Mesendoderm (in vitro differentiated cells): ENCODE measurements at regions not wholly inside any gene's neighbourhood (a gene's known extent, or its start where the extent isn't known, plus 50 kb on each side); places are given as distances from the start of the nearest gene placed in this dataset.

Experiments
- DNase-seq: peaks from one replicate; pipeline ENCODE4 v3.0.0; 2013
- H2AK5ac ChIP-seq: 2 replicates; pipeline ENCODE4 v1.6.1; 2013; ENCODE audit warnings: low read length, inconsistent platforms
- H2BK120ac ChIP-seq: 2 replicates; pipeline ENCODE4 v1.6.1; 2013; ENCODE audit warnings: low read depth, mild to moderate bottlenecking, low read length, moderate library complexity, mixed read lengths
- H2BK15ac ChIP-seq: replicated peaks from 2 replicates; pipeline ENCODE4 v1.6.1; 2013; ENCODE audit warnings: low read depth, mild to moderate bottlenecking, moderate library complexity
- H2BK5ac ChIP-seq: 2 replicates; pipeline ENCODE4 v1.6.1; 2013; ENCODE audit warnings: low read length, inconsistent platforms
- H3K18ac ChIP-seq: 2 replicates; pipeline ENCODE4 v1.6.1; 2013; ENCODE audit warnings: mild to moderate bottlenecking, low read length, mixed read lengths
- H3K23ac ChIP-seq: one replicate; pipeline ENCODE4 v1.6.1; 2013; ENCODE audit warnings: low read length
- H3K27ac ChIP-seq: 2 replicates; pipeline ENCODE4 v1.5.1; 2013; ENCODE audit warnings: low read depth, mild to moderate bottlenecking, inconsistent platforms, low read length, moderate library complexity
- H3K27me3 ChIP-seq: 2 replicates; pipeline ENCODE4 v1.6.1; 2013; ENCODE audit warnings: low read length, control low read depth, mild to moderate bottlenecking, inconsistent platforms; ENCODE audit not compliant: insufficient read depth, poor library complexity
- H3K36me3 ChIP-seq: 2 replicates; pipeline ENCODE4 v1.6.1; 2013; ENCODE audit warnings: low read length, inconsistent platforms; ENCODE audit not compliant: control insufficient read depth, insufficient read depth
- H3K4ac ChIP-seq: one replicate; pipeline ENCODE4 v1.6.1; 2013; ENCODE audit warnings: low read depth, mild to moderate bottlenecking, low read length, moderate library complexity
- H3K4me1 ChIP-seq: 2 replicates; pipeline ENCODE4 v1.6.1; 2013; ENCODE audit warnings: low read depth, low read length, inconsistent platforms; ENCODE audit not compliant: control insufficient read depth
- H3K4me2 ChIP-seq: 2 replicates; pipeline ENCODE4 v1.6.1; 2013; ENCODE audit warnings: low read length
- H3K4me3 ChIP-seq: 2 replicates; pipeline ENCODE4 v1.5.1; 2013; ENCODE audit warnings: mild to moderate bottlenecking, low read length
- H3K56ac ChIP-seq: one replicate; pipeline ENCODE4 v1.6.1; 2013; ENCODE audit warnings: low read length
- H3K79me1 ChIP-seq: 2 replicates; pipeline ENCODE4 v1.6.1; 2013; ENCODE audit warnings: low read length, inconsistent platforms
- H3K79me2 ChIP-seq: 2 replicates; pipeline ENCODE4 v1.6.1; 2013; ENCODE audit warnings: mild to moderate bottlenecking, low read length; ENCODE audit not compliant: control insufficient read depth, insufficient read depth
- H3K9ac ChIP-seq: 2 replicates; pipeline ENCODE4 v1.6.1; 2013; ENCODE audit warnings: low read length, inconsistent platforms
- H4K5ac ChIP-seq: one replicate; pipeline ENCODE4 v1.6.1; 2013; ENCODE audit warnings: low read length
- H4K8ac ChIP-seq: one replicate; pipeline ENCODE4 v1.6.1; 2013; ENCODE audit warnings: low read depth, mild to moderate bottlenecking, control low read depth, low read length, moderate library complexity
- WGBS: extraction: QIAGEN DNeasy Blood & Tissue Kit; methylation state at CpG from one replicate; pipeline ENCODE4 v1.1.7; 2013; ENCODE audit warnings: low lambda C conversion rate, missing lambda C conversion rate; ENCODE audit not compliant: insufficient coverage; ENCODE audit errors: extremely low coverage; 5-methylcytosine and 5-hydroxymethylcytosine counted together

- H3K27ac ChIP-seq: no peak overlapping the region
- no CpG with 5 or more reads among the region's 1 CpG for WGBS
Observed at GRCh38 chr4:110876866-110877265, 254.0 kb upstream of the PITX2 start.

GRCh38 chr4:110877778-110878370 is 255.0 kb upstream of the PITX2 start:
- no peak overlapping the region for H3K23ac ChIP-seq
- no peak overlapping the region for H3K4me3 ChIP-seq
- H3K79me2 ChIP-seq: no peaks in the 10 kb centered on the region
- H3K27ac ChIP-seq: no peak overlapping the region
- no peaks in the 10 kb centered on the region for H3K36me3 ChIP-seq
- DNase-seq: no peak
- H2BK5ac ChIP-seq: no peak overlapping the region
- no peak overlapping the region for H3K18ac ChIP-seq
- whole genome bisulfite sequencing: no CpG with 5 or more reads among the region's 2 CpGs
- H3K56ac ChIP-seq: no peak overlapping the region
- H2BK15ac ChIP-seq: no peak overlapping the region
- no peak overlapping the region for H2AK5ac ChIP-seq
- no peaks in the 10 kb centered on the region for H3K79me1 ChIP-seq
- H3K27me3 ChIP-seq: no peaks in the 10 kb centered on the region
- no peak overlapping the region for H3K9ac ChIP-seq
- H3K4me2 ChIP-seq: no peak overlapping the region
- H3K4ac ChIP-seq: no peak overlapping the region
- no peak overlapping the region for H2BK120ac ChIP-seq
- no peak overlapping the region for H4K5ac ChIP-seq
- no peak overlapping the region for H4K8ac ChIP-seq
- no peaks in the 10 kb centered on the region for H3K4me1 ChIP-seq

More at GRCh38 chr4:110876866-110877265, 254.0 kb upstream of the PITX2 start:
- Histone ChIP-seq H3K4me2 (no peak overlapping the region), H3K9ac (no peak overlapping the region), H3K56ac (no peak overlapping the region), H4K5ac (no peak overlapping the region), H2BK5ac (no peak overlapping the region), H3K18ac (peak overlapping the region; percentile 28), H3K79me1 (no peaks in the 10 kb centered on the region), H3K27me3 (no peaks in the 10 kb centered on the region), H4K8ac (no peak overlapping the region), H3K4me3 (no peak overlapping the region), H3K4ac (no peak overlapping the region), H3K4me1 (no peaks in the 10 kb centered on the region), H2AK5ac (no peak overlapping the region), H2BK15ac (no peak overlapping the region), H2BK120ac (no peak overlapping the region), H3K23ac (no peak overlapping the region), H3K36me3 (no peaks in the 10 kb centered on the region), H3K79me2 (no peaks in the 10 kb centered on the region)
- DNase-seq: no peak

GRCh38 chr4:110878413-110878812 is 255.5 kb upstream of the PITX2 start:
- no peak overlapping the region for H3K4me3 ChIP-seq
- H3K79me2 ChIP-seq: no peaks in the 10 kb centered on the region
- no peaks in the 10 kb centered on the region for H3K36me3 ChIP-seq
- no peak overlapping the region for H3K9ac ChIP-seq
- no peaks in the 10 kb centered on the region for H3K4me1 ChIP-seq
- no peaks in the 10 kb centered on the region for H3K27me3 ChIP-seq
- WGBS: no CpG with 5 or more reads among the region's 2 CpGs
- no peak overlapping the region for H4K5ac ChIP-seq
- H2BK15ac ChIP-seq: no peak overlapping the region
- no peak overlapping the region for H3K23ac ChIP-seq
- no peak overlapping the region for H3K4ac ChIP-seq
- H2BK120ac ChIP-seq: no peak overlapping the region
- no peak overlapping the region for H3K18ac ChIP-seq
- H3K79me1 ChIP-seq: no peaks in the 10 kb centered on the region
- H2BK5ac ChIP-seq: no peak overlapping the region
- no peak overlapping the region for H2AK5ac ChIP-seq
- H4K8ac ChIP-seq: no peak overlapping the region
- no peak overlapping the region for H3K27ac ChIP-seq
- no peak overlapping the region for H3K4me2 ChIP-seq
- no peak overlapping the region for H3K56ac ChIP-seq
- no peak for DNase-seq

GRCh38 chr4:110878956-110879355 is 256.1 kb upstream of the PITX2 start:
- WGBS: no CpG with 5 or more reads among the region's 3 CpGs
- Histone ChIP-seq H3K27me3 (no peaks in the 10 kb centered on the region), H3K4me2 (no peak overlapping the region), H3K23ac (no peak overlapping the region), H2BK120ac (no peak overlapping the region), H3K79me2 (no peaks in the 10 kb centered on the region), H3K79me1 (no peaks in the 10 kb centered on the region), H2AK5ac (no peak overlapping the region), H3K18ac (no peak overlapping the region), H2BK15ac (no peak overlapping the region), H3K9ac (no peak overlapping the region), H3K4me1 (no peaks in the 10 kb centered on the region), H3K27ac (no peak overlapping the region), H3K4me3 (no peak overlapping the region), H3K56ac (no peak overlapping the region), H4K5ac (no peak overlapping the region), H2BK5ac (no peak overlapping the region), H4K8ac (no peak overlapping the region), H3K4ac (no peak overlapping the region), H3K36me3 (no peaks in the 10 kb centered on the region)
- DNase-seq: no peak

GRCh38 chr4:110886270-110886669 is 263.4 kb upstream of the PITX2 start:
- Histone ChIP-seq H3K79me2 (no peaks in the 10 kb centered on the region), H3K79me1 (no peaks in the 10 kb centered on the region), H3K18ac (no peak overlapping the region), H3K27ac (no peak overlapping the region), H3K4me1 (no peaks in the 10 kb centered on the region), H4K5ac (no peak overlapping the region), H2BK5ac (no peak overlapping the region), H3K27me3 (no peaks in the 10 kb centered on the region), H3K4me2 (no peak overlapping the region), H2BK120ac (no peak overlapping the region), H3K36me3 (no peaks in the 10 kb centered on the region), H4K8ac (no peak overlapping the region), H3K23ac (no peak overlapping the region), H3K56ac (no peak overlapping the region), H3K4ac (no peak overlapping the region), H3K9ac (no peak overlapping the region), H2AK5ac (no peak overlapping the region), H2BK15ac (no peak overlapping the region), H3K4me3 (no peak overlapping the region)
- no peak for DNase-seq
- no CpG with 5 or more reads among the region's 6 CpGs for WGBS

GRCh38 chr4:110886856-110887255 is 264.0 kb upstream of the PITX2 start:
- Histone ChIP-seq H3K36me3 (no peaks in the 10 kb centered on the region), H3K9ac (no peak overlapping the region), H3K18ac (no peak overlapping the region), H3K27ac (no peak overlapping the region), H2AK5ac (no peak overlapping the region), H3K4ac (no peak overlapping the region), H3K23ac (no peak overlapping the region), H4K8ac (no peak overlapping the region), H2BK15ac (no peak overlapping the region), H2BK120ac (no peak overlapping the region), H4K5ac (no peak overlapping the region), H3K27me3 (no peaks in the 10 kb centered on the region), H3K56ac (no peak overlapping the region), H2BK5ac (no peak overlapping the region), H3K4me1 (no peaks in the 10 kb centered on the region), H3K4me3 (no peak overlapping the region), H3K4me2 (no peak overlapping the region), H3K79me1 (no peaks in the 10 kb centered on the region), H3K79me2 (no peaks in the 10 kb centered on the region)
- DNase-seq: no peak
- no CpG with 5 or more reads among the region's 8 CpGs for WGBS
